ENCODE measurements at regions not wholly inside any gene's neighbourhood (a gene's known extent, or its start where the extent isn't known, plus 50 kb on each side); places are given as distances from the start of the nearest gene placed in this dataset.

- Histone ChIP-seq H2BK120ac (replicated peaks; ENCODE audit: low read depth, low read length) (peak overlapping the region; percentile 72), H3K27ac (ENCODE audit: low read depth, low read length) (peak overlapping the region; percentile 68; the same call in 1 of the 2 replicates), H3K9me3 (ENCODE audit: insufficient read depth in 2 of 2, low read depth in 1 of 2, low read length in 1 of 2) (peaks cover 0 to 9% of the 10 kb centered on the region in 2 experiments; a peak in 1 of 4 replicates), H2BK5ac (ENCODE audit: low read depth, low read length) (peak overlapping the region; percentile 85; the same call in 1 of the 2 replicates), H3K27me3 (replicated peaks in 1 of 4; ENCODE audit: control insufficient read depth in 3 of 4, extremely low read depth in 1 of 4, insufficient read depth in 3 of 4, low read length in 3 of 4) (no peaks in the 10 kb centered on the region), H3K4me3 (ENCODE audit: extremely low read depth in 1 of 4, insufficient read depth in 2 of 4, low read depth in 3 of 4, low read length in 4 of 4) (0 out of 8 replicates have a peak overlapping the region, but pooled peaks of 1 of the 4 experiments have one; percentile 4), H2BK15ac (ENCODE audit: low read length) (0 out of 2 replicates have a peak overlapping the region, but pooled peaks have one; percentile 19), H3K23me2 (ENCODE audit: low read depth, low read length) (peaks cover 3% of the 10 kb centered on the region; the same call in 1 of the 2 replicates), H3K56ac (replicated peaks; ENCODE audit: insufficient read length, low read depth, low read length) (no peak overlapping the region), H3K18ac (ENCODE audit: extremely low read depth, low read length) (no peak overlapping the region), H2BK12ac (ENCODE audit: low read depth, low read length) (peak overlapping the region; percentile 70; the same call in 1 of the 2 replicates), H3K79me1 (ENCODE audit: low read depth, low read length) (no peaks in the 10 kb centered on the region), H3K4me1 (replicated peaks in 1 of 4; ENCODE audit: control insufficient read depth in 3 of 4, insufficient read depth in 4 of 4, low read length in 3 of 4) (peaks cover 11 to 23% (median 17%) of the 10 kb centered on the region in 4 experiments; a peak in 5 of 7 replicates), H3K23ac (ENCODE audit: insufficient read length) (no peak overlapping the region), H3K4ac (replicated peaks; ENCODE audit: insufficient read length, low read depth, low read length) (no peak overlapping the region), H3K4me2 (ENCODE audit: insufficient read depth in 1 of 2, low read depth in 2 of 2, low read length in 2 of 2) (peak overlapping the region; percentile 31 to 36; a peak in 3 of 4 replicates), H2BK20ac (ENCODE audit: low read length) (peak overlapping the region; percentile 98), H2AFZ (ENCODE audit: low read length) (peak overlapping the region; percentile 36; the same call in 1 of the 2 replicates), H3K9ac (replicated peaks in 1 of 4; ENCODE audit: extremely low read depth in 1 of 4, low read depth in 3 of 4, low read length in 3 of 4) (peak overlapping the region in 1 of 4 experiments; percentile 41; a peak in 2 of 7 replicates), H3K79me2 (ENCODE audit: control insufficient read depth in 1 of 2, insufficient read depth in 2 of 2, low read length in 2 of 2) (no peaks in the 10 kb centered on the region), H4K8ac (ENCODE audit: extremely low read depth, insufficient read depth, low read length) (no peak overlapping the region), H4K20me1 (replicated peaks in 1 of 2; ENCODE audit: control insufficient read depth in 1 of 2, insufficient read depth in 2 of 2, low read length in 2 of 2) (no peaks in the 10 kb centered on the region), H4K91ac (replicated peaks; ENCODE audit: insufficient read length, low read length) (no peak overlapping the region), H2AK5ac (ENCODE audit: low read depth, low read length) (0 out of 2 replicates have a peak overlapping the region, but pooled peaks have one; percentile 49), H3K14ac (ENCODE audit: insufficient read length) (no peak overlapping the region), H4K5ac (ENCODE audit: insufficient read length, low read depth, low read length) (no peak overlapping the region), H3K36me3 (ENCODE audit: control insufficient read depth in 2 of 4, insufficient read depth in 4 of 4, low read length in 3 of 4) (peaks cover 0 to 5% (median 0%) of the 10 kb centered on the region in 4 experiments; a peak in 1 of 8 replicates)
- POLR2A ChIA-PET (ENCODE audit: partially characterized antibody), result interaction anchor here (0.6 kb wide), 1 partner anchor 114 kb away, joined by 3 read pairs; no protein-coding TSS in a partner anchor
- WGBS, 2 experiments (ENCODE audit: extremely low coverage in 1 of 2, insufficient coverage in 1 of 2, insufficient read length in 1 of 2, insufficient replicate concordance in 2 of 2, low coverage in 1 of 2, low lambda C conversion rate in 2 of 2, missing lambda C conversion rate in 1 of 2), result 30% methylated on average over 4 of the region's 4 CpGs; no CpG with 5 or more reads in 1 of the 2 experiments
- CTCF ChIA-PET (ENCODE audit: partially characterized antibody), result no interaction called here
- DNase-seq (ENCODE audit: low read depth in 1 of 2, low spot score in 2 of 2) (no peak), FAIRE-seq (peak; percentile 28)
- TF ChIP-seq RXRA (IDR thresholded peaks at IDR 0.05; ENCODE audit: insufficient read depth, low read depth, low read length) (no peak), GABPA (IDR thresholded peaks at IDR 0.05; ENCODE audit: borderline replicate concordance, insufficient read depth, low read length) (no peak), SP4 (IDR thresholded peaks at IDR 0.05; ENCODE audit: low read length) (no peak), SP1 (IDR thresholded peaks at IDR 0.05; ENCODE audit: low read depth, low read length) (peak; percentile 53; the same call in 1 of the 2 replicates), ASH2L (IDR thresholded peaks at IDR 0.05; ENCODE audit: low read length) (no peak), POLR2AphosphoS5 (IDR thresholded peaks at IDR 0.05; ENCODE audit: low read depth, low read length) (no peak; the same call in 1 of the 2 replicates), RFX5 (IDR thresholded peaks at IDR 0.05; ENCODE audit: borderline replicate concordance, low read depth, low read length) (no peak), GTF2F1 (IDR thresholded peaks at IDR 0.05; ENCODE audit: borderline replicate concordance, low read depth, low read length) (no peak), SAP30 (IDR thresholded peaks at IDR 0.05; ENCODE audit: insufficient read depth, insufficient replicate concordance, low read length) (no peak), TAF1 (IDR thresholded peaks at IDR 0.05; ENCODE audit: low read depth, low read length) (no peak), TAF7 (optimal IDR thresholded peaks at IDR 0.05; ENCODE audit: borderline replicate concordance, low read depth, low read length) (no peak), CREB1 (IDR thresholded peaks at IDR 0.05) (no peak), YY1 (IDR thresholded peaks at IDR 0.05; ENCODE audit: low read depth, low read length) (no peak), KDM1A (IDR thresholded peaks at IDR 0.05; ENCODE audit: borderline replicate concordance, low read length) (no peak), JUND (IDR thresholded peaks at IDR 0.05; ENCODE audit: low read length) (no peak)
These were observed 1119.2 kb upstream of the TMEM132C start for GRCh38 chr12:127147724-127148123.
